Activated CD4-positive, alpha-beta memory T cell treated with anti-CD3 and anti-CD28 coated beads for 36 hours (primary cell): ENCODE measurements at regions not wholly inside any gene's neighbourhood (a gene's known extent, or its start where the extent isn't known, plus 50 kb on each side); places are given as distances from the start of the nearest gene placed in this dataset.

ENCODE experiments used
- CTCF ChIA-PET: fragments of 350-600 bp; sonication (Branson Sonifier 250); formaldehyde crosslinking; loops from one replicate; lab custom pipeline; 2021; ENCODE audit warnings: antibody characterized with exemption, inconsistent platforms; lab: Charles Lee
- POLR2A ChIA-PET: fragments of 350-600 bp; sonication (Branson Sonifier 250); formaldehyde crosslinking; loops from one replicate; lab custom pipeline; 2021; ENCODE audit warnings: antibody characterized with exemption; lab: Charles Lee
- DNase-seq: peaks from one replicate; pipeline ENCODE4 v3.0.0-alpha.2; 2020
- H3K27ac Mint-ChIP-seq: one replicate; pipeline ENCODE4 v1.8.0; 2021; ENCODE audit warnings: mixed read lengths
- H3K27me3 Mint-ChIP-seq: one replicate; pipeline ENCODE4 v1.8.0; 2021; ENCODE audit warnings: mixed read lengths
- H3K36me3 Mint-ChIP-seq: one replicate; pipeline ENCODE4 v1.8.0; 2021; ENCODE audit warnings: mixed read lengths
- H3K4me1 Mint-ChIP-seq: one replicate; pipeline ENCODE4 v1.8.0; 2021; ENCODE audit warnings: low read depth, mixed read lengths
- H3K4me3 Mint-ChIP-seq: one replicate; pipeline ENCODE4 v1.8.0; 2021; ENCODE audit warnings: mild to moderate bottlenecking, mixed read lengths
- H3K9me3 Mint-ChIP-seq: one replicate; pipeline ENCODE4 v1.8.0; 2021; ENCODE audit warnings: mixed read lengths
- intact Hi-C: fragments of 100-400 bp; cut with micrococcal nuclease; formaldehyde crosslinking; loops from one replicate; pipeline ENCODE4 v1.15.1; 2023

DNA sequence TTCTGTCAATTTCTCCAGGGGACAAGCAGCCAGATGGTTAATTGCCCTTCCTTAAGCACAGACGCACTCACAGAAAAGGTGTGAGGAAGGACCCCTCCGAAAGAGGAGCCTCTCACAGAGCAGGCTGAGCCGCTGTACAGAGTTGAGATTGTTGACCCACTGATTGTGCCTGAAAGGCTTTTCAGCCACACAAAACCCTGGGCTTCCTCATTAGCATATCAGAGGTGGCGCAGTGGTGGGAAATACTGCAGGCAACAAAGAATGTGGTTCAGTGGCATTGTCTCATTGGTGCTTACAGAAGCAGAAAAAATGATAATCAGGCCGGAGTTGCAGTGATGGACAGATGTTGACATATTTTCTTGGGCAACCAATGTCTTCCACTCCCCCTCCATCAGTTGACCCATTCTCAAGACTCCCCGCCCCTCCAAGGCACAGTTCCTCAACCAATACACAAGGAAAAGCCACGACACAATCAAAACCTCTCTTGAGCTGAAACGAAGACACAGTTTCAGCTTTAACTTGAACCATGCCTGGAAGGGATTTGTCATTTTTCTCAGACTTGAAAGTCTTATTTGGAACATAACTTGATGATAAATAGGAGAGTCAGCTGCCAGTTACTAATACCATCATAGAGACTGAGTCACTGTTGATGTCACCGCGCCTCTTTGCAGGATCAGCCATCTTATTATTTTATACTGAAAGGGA lies 53.1 kb downstream of the ATXN3L start:
- Mint-ChIP-seq H3K9me3 (no peaks in the 10 kb centered on the region), H3K4me1 (peaks cover 8% of the 10 kb centered on the region), H3K27ac (no peak overlapping the region), H3K36me3 (no peaks in the 10 kb centered on the region), H3K4me3 (no peak overlapping the region), H3K27me3 (no peaks in the 10 kb centered on the region)
- intact Hi-C loops: loop anchor here (5.0 kb wide), 1 partner anchor 319 kb away; no protein-coding TSS in a partner anchor
- DNase-seq: peak; percentile 41
- CTCF ChIA-PET: no interaction called here
- POLR2A ChIA-PET: no interaction called here

DNA sequence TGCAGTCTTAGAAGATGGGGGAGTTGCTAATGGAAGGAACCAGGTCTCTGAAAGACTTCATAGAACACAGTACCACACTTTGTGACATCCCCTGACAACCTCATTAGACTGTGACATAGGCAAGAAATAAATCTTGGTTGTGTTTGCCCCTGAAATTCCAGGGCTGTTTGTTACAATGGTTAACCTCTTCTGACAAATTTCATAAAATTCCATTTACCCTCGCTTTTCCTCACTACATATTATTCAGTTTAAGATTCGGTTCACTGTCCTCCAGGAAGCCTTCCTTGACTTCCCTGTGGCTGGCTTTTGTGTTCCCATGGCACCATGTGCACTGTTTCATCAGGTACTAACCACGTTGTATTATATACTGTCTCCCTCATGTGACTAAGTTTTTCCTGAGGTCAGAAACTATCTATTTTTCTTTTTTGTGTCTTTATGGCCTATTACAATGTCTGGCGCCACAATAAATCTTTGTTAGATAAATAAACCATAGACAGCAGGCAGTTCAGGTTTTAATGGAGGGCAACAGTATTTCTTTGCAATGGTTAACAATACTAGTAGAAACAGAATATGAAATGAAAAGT lies 54.2 kb downstream of the ATXN3L start:
- Mint-ChIP-seq H3K9me3 (no peaks in the 10 kb centered on the region), H3K27me3 (no peaks in the 10 kb centered on the region), H3K4me1 (peaks cover 8% of the 10 kb centered on the region), H3K27ac (no peak overlapping the region), H3K36me3 (no peaks in the 10 kb centered on the region), H3K4me3 (no peak overlapping the region)
- POLR2A ChIA-PET: no interaction called here
- no peak for DNase-seq
- CTCF ChIA-PET: no interaction called here
- intact Hi-C loops: loop anchor here (5.0 kb wide), 1 partner anchor 318 kb away; no protein-coding TSS in a partner anchor

DNA sequence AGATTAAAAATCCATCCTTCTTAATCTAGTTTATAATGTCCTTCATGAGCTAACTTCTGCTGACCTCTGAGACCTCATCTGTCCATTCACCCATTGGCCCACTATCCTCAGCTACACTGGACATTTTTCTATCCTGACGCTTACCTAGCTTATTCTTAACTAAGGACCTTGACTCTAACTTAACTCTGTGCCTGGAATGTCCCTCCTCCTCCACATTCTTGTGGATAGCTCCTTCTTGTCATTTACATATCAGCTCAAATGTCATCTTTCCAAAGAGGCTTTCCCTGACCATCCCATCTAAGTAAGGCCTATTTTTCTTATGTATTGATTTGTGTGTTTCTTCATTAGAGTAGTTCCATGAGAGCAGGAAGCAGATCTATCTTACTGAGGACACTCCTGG lies 54.7 kb downstream of the ATXN3L start:
- intact Hi-C loops: loop anchor here (5.0 kb wide), 1 partner anchor 318 kb away; no protein-coding TSS in a partner anchor
- no peaks in the 10 kb centered on the region for H3K27me3 Mint-ChIP-seq
- H3K4me1 Mint-ChIP-seq: peaks cover 8% of the 10 kb centered on the region
- H3K27ac Mint-ChIP-seq: no peak overlapping the region
- CTCF ChIA-PET: interaction anchor here (1.2 kb wide), 1 partner anchor 172 kb away, joined by 3 read pairs; no protein-coding TSS in a partner anchor
- H3K9me3 Mint-ChIP-seq: no peaks in the 10 kb centered on the region
- no peaks in the 10 kb centered on the region for H3K36me3 Mint-ChIP-seq
- DNase-seq: no peak
- POLR2A ChIA-PET: no interaction called here
- no peak overlapping the region for H3K4me3 Mint-ChIP-seq

DNA sequence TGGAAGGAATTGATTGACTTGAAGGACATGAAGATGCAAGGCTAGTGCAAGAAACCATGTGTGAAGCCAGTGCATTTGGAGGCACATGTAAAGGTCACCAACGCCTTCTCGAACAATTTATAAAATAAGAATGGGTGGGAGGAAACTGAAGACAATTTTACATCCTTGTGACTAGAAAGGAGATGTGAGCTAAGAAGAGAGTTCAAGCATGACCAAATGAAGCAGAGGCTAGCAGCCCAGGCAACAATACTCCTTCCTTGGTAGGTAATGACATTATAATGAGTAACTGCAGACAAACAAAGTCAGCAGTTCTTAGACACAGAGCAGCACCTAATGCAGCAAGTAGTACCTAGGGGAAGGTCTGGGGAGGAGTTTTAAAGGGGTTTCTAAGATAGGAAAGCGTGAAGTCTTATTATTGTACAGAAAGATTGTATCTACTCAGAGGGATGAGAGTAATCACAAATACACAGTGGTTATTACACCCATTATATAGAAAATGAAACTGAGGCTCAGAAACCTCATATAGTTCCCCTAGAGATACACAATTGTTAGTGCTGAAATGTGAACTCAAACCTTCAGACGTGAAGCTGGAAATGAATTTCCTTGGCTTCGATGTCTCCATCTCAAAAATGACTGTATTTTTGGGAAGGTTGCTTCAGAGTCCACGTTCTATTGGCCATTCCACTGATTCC lies 56.1 kb downstream of the ATXN3L start:
- H3K36me3 Mint-ChIP-seq: no peaks in the 10 kb centered on the region
- ChIA-PET POLR2A (interaction anchor here (0.6 kb wide), 1 partner anchor 8 kb away, joined by 3 read pairs; no protein-coding TSS in a partner anchor), CTCF (interaction anchor here (1.2 kb wide), 1 partner anchor 171 kb away, joined by 3 read pairs; no protein-coding TSS in a partner anchor)
- intact Hi-C loops: no loop called here
- no peak overlapping the region for H3K4me3 Mint-ChIP-seq
- H3K27me3 Mint-ChIP-seq: no peaks in the 10 kb centered on the region
- peak overlapping the region; percentile 31 for H3K27ac Mint-ChIP-seq
- DNase-seq: no peak
- H3K9me3 Mint-ChIP-seq: no peaks in the 10 kb centered on the region
- H3K4me1 Mint-ChIP-seq: peaks cover 8% of the 10 kb centered on the region

DNA sequence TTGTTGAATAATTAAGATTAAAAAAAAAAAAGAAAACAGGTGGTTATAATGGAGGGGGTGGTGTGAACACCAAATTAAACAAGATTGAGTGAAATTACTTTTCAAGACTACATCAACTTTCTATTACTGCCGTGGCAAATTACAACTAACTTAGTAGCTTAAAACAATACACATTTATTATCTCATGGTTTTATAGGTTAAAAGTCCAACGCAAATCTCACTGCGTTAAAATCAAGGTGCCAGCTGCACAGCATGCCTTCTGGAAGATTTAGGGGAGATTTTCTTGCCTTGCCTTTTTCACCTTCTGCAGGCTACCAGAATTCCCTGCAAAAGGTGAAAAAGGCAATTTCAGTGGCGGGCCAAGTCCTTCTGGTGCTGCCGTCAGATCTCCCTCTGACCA lies 58.5 kb downstream of the ATXN3L start:
- ChIA-PET POLR2A (no interaction called here), CTCF (interaction anchor here (0.6 to 1.3 kb wide), 2 partner anchors 173 to 315 kb away, joined by 3 to 7 read pairs; no protein-coding TSS in a partner anchor)
- Mint-ChIP-seq H3K36me3 (no peaks in the 10 kb centered on the region), H3K9me3 (no peaks in the 10 kb centered on the region), H3K27ac (no peak overlapping the region), H3K4me1 (peaks cover 15% of the 10 kb centered on the region), H3K27me3 (no peaks in the 10 kb centered on the region), H3K4me3 (no peak overlapping the region)
- intact Hi-C loops: no loop called here
- DNase-seq: no peak

DNA sequence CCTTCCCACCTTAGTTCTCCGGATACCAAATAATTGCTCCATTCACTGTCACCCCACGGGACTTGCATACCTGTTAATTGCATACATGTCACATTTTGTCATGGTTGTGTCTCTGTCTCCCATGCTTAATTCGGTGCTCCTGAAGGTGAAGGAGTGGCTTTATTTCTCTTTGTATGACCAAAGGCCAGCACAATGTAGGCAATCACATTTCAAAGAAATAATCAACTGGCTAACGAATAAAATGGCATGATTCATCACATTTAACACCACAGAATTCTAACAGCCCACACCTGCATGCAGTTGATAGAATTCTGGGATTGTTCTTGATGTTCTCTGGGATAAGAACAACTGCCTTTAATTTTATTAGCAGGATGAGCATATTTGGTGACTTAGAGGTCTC lies 59.3 kb downstream of the ATXN3L start:
- ChIA-PET CTCF (no interaction called here), POLR2A (no interaction called here)
- no peaks in the 10 kb centered on the region for H3K9me3 Mint-ChIP-seq
- DNase-seq: no peak
- no peaks in the 10 kb centered on the region for H3K27me3 Mint-ChIP-seq
- intact Hi-C loops: no loop called here
- no peak overlapping the region for H3K4me3 Mint-ChIP-seq
- no peaks in the 10 kb centered on the region for H3K36me3 Mint-ChIP-seq
- no peak overlapping the region for H3K27ac Mint-ChIP-seq
- peaks cover 19% of the 10 kb centered on the region for H3K4me1 Mint-ChIP-seq

DNA sequence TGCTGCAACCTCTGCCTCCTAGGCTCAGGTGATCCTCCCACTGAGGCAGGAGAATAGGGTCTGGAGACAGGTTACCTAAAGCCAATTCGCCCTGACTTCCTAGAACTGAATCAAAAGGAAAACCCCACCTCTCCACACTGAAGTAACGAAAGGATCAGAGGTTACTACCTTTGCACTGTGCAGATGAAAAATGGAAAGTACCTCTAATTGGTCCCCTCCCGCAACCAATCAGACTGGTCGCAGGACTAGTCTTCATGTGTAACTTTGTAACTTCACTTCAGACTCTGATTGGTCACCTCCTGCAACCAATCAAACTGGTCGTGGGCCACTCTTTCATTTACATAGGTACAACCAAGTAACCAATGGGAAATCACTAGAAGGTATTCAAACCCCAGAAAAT lies 61.1 kb downstream of the ATXN3L start:
- Mint-ChIP-seq H3K27me3 (no peaks in the 10 kb centered on the region), H3K36me3 (no peaks in the 10 kb centered on the region), H3K27ac (no peak overlapping the region), H3K9me3 (no peaks in the 10 kb centered on the region), H3K4me3 (no peak overlapping the region), H3K4me1 (peaks cover 35% of the 10 kb centered on the region)
- POLR2A ChIA-PET: no interaction called here
- DNase-seq: no peak
- CTCF ChIA-PET: interaction anchor here (0.6 kb wide), 1 partner anchor 313 kb away, joined by 3 read pairs; no protein-coding TSS in a partner anchor
- intact Hi-C loops: loop anchor here (10.0 kb wide), 2 partner anchors 116 to 226 kb away; no protein-coding TSS in a partner anchor

DNA sequence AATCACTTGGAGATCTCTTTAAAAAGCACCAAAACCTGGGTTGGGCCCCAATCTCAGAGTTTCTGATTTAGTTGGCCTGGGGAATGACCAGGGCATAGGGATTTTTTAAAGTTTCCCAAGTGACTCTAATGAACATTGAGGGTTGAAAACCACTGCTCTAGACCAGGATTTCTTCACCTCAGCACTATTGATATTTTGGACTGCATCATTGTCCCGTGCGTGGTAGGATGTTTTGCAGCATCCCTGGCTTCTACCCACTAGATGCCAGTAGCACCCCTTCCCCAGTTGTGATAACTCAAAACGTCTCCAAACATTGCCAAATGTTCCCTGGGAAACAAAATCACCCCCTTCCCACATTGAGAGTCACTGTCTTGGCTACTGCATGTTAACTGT lies 61.8 kb downstream of the ATXN3L start:
- Mint-ChIP-seq H3K4me3 (no peak overlapping the region), H3K27ac (no peak overlapping the region), H3K27me3 (no peaks in the 10 kb centered on the region), H3K4me1 (peaks cover 37% of the 10 kb centered on the region), H3K36me3 (no peaks in the 10 kb centered on the region), H3K9me3 (no peaks in the 10 kb centered on the region)
- intact Hi-C loops: loop anchor here (10.0 kb wide), 2 partner anchors 117 to 227 kb away; no protein-coding TSS in a partner anchor
- POLR2A ChIA-PET: no interaction called here
- no peak for DNase-seq
- CTCF ChIA-PET: no interaction called here

DNA sequence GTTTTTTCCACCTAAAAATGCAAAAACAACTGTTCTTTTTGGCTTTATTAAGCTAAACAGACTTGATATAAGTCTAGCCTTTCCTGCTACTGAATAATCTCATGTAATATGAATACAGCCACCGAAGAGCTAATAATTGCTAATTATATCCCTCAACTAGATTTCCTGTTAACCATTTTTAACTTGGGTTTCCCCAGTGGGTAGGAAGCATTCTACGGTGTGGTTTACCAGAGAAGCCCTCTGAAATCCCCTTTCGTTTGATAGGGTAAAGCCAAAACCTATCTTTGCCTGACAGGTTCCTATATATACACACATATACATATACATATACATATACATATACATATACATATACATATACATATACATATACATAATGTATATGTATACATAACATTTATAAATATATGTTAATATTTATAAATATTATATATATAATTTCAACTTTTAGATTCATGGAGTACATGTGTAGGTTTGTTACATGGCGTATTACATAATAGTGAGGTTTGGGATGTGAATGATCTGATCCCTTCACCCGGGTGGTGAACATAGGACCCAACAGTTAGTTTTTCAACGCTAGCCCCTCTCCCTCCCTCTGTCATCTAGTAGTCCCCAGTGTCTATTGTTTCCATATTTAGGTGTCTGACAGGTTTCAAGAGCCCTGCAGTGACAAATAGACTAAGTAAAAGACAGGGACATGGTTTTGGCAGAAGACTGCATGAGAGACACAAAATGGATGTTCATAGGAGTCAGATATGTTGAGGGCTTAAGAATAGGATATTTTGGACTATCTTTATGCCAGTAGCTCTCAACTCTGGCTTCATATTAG lies 62.4 kb downstream of the ATXN3L start:
- Mint-ChIP-seq H3K27ac (no peak overlapping the region), H3K4me3 (no peak overlapping the region), H3K27me3 (no peaks in the 10 kb centered on the region), H3K4me1 (peaks cover 38% of the 10 kb centered on the region), H3K9me3 (no peaks in the 10 kb centered on the region), H3K36me3 (no peaks in the 10 kb centered on the region)
- DNase-seq: no peak
- intact Hi-C loops: loop anchor here (2.0 to 10.0 kb wide), 3 partner anchors 117 to 307 kb away; no protein-coding TSS in a partner anchor
- ChIA-PET CTCF (interaction anchor here (1.1 kb wide), 1 partner anchor 311 kb away, joined by 3 read pairs; no protein-coding TSS in a partner anchor), POLR2A (no interaction called here)

DNA sequence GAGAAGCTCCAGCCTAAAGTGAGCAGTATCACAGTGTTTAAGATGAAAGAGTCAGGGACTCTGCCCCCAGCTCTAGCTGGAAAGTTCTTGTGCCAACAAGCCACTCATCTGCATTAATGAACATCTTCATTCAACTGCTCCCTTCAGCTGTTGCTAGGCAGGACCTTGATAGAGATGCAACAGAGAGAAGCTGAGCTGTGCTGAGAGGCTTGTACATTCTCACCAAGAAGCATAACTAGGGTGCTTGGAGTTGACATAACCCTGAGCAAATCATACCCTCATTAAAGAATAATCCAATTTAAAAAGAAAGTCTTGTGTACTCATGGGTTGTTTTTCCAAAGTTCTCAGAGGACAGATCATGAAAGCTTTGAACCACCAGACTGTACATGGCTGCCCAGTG lies 63.2 kb downstream of the ATXN3L start:
- H3K9me3 Mint-ChIP-seq: no peaks in the 10 kb centered on the region
- intact Hi-C loops: loop anchor here (2.0 to 10.0 kb wide), 3 partner anchors 118 to 306 kb away; no protein-coding TSS in a partner anchor
- no peak overlapping the region for H3K4me3 Mint-ChIP-seq
- H3K4me1 Mint-ChIP-seq: peaks cover 44% of the 10 kb centered on the region
- no peaks in the 10 kb centered on the region for H3K36me3 Mint-ChIP-seq
- no peak for DNase-seq
- ChIA-PET POLR2A (no interaction called here), CTCF (interaction anchor here (1.1 kb wide), 1 partner anchor 310 kb away, joined by 3 read pairs; no protein-coding TSS in a partner anchor)
- no peak overlapping the region for H3K27ac Mint-ChIP-seq
- no peaks in the 10 kb centered on the region for H3K27me3 Mint-ChIP-seq

DNA sequence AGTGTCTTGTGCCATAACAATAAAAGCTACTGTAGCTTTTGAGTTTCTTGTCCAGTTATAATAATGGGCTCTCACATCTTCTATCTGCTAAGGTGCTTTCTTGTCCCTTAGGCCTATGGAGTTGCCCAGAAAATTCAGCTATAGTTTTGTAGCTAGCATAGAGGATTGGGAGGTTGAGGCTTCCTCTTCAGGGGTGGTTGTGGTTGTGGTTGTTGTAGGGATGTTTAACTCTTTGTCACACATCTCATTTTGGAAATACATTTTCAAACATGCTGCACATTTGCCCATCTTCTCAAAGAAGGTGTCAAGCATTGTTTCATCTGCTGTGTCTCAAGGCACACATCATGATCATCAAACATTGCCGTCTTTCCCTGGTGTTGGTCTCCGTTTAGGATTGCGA lies 65.0 kb downstream of the ATXN3L start:
- Mint-ChIP-seq H3K36me3 (no peaks in the 10 kb centered on the region), H3K27ac (no peak overlapping the region), H3K4me3 (no peak overlapping the region), H3K27me3 (no peaks in the 10 kb centered on the region), H3K4me1 (peaks cover 52% of the 10 kb centered on the region), H3K9me3 (no peaks in the 10 kb centered on the region)
- POLR2A ChIA-PET: interaction anchor here (0.6 kb wide), 1 partner anchor 9 kb away, joined by 3 read pairs; no protein-coding TSS in a partner anchor
- no peak for DNase-seq
- intact Hi-C loops: loop anchor here (2.0 to 10.0 kb wide), 3 partner anchors 120 to 230 kb away; no protein-coding TSS in a partner anchor
- CTCF ChIA-PET: no interaction called here
